Ovary (tissue), 3 donors: ENCODE measurements at regions not wholly inside any gene's neighbourhood (a gene's known extent, or its start where the extent isn't known, plus 50 kb on each side); places are given as distances from the start of the nearest gene placed in this dataset.

ENCODE experiments used
- CTCF ChIP-seq, 3 donors: fragments of 450-650 bp in 2 of 3; fragments of 200-600 bp in 1 of 3; IDR thresholded peaks; one replicate each; pipeline versions ENCODE4 v1.5.1 to v1.8.0; 2016 to 2022; ENCODE audit warnings: antibody characterized with exemption in 3 of 3, mild to moderate bottlenecking in 1 of 3
- EP300 ChIP-seq: sonication (generic); formaldehyde crosslinking; IDR thresholded peaks from one replicate; pipeline ENCODE4 v1.6.1; 2017; ENCODE audit warnings: antibody characterized with exemption
- POLR2A ChIP-seq: fragments of 450-650 bp; IDR thresholded peaks from one replicate; pipeline ENCODE4 v1.6.1; 2017; ENCODE audit warnings: antibody characterized with exemption, mild to moderate bottlenecking, moderate library complexity
- donor health status: DM: no; HTN: no; CAD: no.

DNA sequence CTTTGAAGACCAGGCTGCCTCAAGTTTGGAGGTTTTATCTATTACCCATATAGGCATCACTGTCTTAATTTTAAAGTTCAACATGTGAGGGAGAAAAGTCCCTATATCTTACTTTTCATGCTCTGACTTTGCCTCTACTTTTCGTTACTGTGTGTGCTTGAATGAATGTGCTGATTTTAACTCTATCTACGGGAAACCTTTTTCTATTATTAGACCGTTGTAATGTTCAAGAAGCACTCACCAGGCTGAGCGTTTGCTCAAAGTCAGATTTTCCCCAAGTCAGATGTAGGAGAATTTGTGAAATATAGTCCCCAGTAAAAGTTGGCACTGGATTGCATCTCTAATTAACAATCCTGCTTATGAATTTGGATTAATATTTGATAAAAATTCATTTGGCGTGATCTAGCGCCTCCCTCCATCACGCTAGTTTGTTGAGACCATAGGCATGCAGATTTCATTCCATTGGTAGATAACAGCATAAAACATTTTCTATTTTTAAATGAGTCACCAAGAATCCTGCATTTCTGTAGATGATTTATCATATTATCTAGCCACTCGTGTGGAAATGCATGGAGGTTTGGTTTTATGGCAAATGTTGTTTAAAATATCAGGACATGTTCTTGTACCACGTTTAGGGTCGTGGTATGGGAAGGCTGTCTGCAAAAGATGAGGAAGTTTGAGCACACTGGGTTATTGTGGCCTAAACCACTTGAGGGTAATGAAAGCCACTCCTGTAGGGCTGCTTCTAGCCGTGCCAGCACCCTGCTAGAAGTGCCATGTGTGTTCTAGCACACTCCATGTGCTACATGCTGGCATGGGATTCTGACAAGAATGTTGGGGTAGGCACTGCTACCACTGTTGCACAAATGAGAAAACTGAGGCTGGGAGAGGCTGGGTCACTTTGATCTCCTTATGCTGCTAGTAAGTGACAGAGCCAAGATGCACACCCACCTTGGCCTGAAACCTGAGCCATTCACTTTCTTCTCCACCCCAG, 179.4 kb downstream of the FGF9 start:
- TF ChIP-seq CTCF (IDR thresholded peaks at IDR 0.05) (no peak), POLR2A (no peak), EP300 (no peak)
